ENCODE measurements at regions not wholly inside any gene's neighbourhood (a gene's known extent, or its start where the extent isn't known, plus 50 kb on each side); places are given as distances from the start of the nearest gene placed in this dataset.

DNA sequence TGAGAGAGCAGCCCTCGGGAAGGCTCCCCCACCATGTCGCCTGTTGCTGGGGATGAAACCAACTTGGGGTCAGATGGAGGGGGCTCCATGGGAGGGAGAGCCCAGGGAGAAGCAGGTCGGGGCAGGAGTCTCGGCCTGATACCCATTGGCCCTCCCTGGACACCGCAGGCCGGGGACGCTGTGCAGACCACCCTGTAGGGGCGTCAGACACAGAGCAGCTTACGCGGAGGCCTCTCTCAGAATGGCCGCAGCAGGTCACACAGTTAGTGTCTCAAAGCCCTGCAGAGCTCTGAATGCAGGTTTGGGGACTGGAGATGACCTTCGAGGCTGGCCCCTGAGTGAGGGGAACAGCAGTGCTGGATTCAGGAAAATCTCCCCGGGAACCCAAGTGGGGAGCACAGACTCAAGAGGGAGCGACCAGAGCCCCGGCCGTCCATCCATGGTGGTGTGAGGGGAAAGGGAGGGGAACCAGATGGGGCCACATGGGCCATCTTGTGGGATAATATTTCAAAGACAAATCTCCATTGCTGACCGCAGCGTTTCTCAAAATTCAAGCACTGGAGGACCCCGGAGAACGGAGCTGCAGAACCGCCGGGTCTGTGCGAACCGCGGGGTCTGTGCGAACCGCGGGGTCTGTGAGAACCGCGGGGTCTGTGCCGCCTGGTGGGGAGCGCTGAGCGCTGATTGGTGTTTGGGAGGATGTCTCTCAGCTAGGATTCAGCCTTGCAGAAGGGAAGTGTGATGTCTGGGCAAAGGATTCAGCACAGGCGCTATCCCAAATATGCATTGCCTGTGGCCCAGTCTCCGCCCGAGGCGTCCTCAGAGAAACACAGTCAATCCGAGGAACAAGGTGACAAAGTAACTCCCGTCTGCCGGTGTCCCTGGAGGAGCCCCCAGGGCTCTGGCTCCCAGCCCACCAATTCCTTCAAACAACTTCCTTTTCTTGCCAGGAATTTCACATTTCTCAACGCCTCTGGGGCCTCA, 324.4 kb upstream of the RTL1 start:
- TF ChIP-seq, protein P1, sequence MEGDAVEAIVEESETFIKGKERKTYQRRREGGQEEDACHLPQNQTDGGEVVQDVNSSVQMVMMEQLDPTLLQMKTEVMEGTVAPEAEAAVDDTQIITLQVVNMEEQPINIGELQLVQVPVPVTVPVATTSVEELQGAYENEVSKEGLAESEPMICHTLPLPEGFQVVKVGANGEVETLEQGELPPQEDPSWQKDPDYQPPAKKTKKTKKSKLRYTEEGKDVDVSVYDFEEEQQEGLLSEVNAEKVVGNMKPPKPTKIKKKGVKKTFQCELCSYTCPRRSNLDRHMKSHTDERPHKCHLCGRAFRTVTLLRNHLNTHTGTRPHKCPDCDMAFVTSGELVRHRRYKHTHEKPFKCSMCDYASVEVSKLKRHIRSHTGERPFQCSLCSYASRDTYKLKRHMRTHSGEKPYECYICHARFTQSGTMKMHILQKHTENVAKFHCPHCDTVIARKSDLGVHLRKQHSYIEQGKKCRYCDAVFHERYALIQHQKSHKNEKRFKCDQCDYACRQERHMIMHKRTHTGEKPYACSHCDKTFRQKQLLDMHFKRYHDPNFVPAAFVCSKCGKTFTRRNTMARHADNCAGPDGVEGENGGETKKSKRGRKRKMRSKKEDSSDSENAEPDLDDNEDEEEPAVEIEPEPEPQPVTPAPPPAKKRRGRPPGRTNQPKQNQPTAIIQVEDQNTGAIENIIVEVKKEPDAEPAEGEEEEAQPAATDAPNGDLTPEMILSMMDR (IDR thresholded peaks at IDR 0.05; ENCODE audit: insufficient read depth, low read length, poor library complexity, severe bottlenecking): no peak
- no peak for TF ChIP-seq EZH2phosphoT487 (conservative IDR thresholded peaks at IDR 0.05; ENCODE audit: low read length)
